HEK293 (cell line): ENCODE measurements at regions not wholly inside any gene's neighbourhood (a gene's known extent, or its start where the extent isn't known, plus 50 kb on each side); places are given as distances from the start of the nearest gene placed in this dataset.

Experiments used
- CTCF ChIA-PET: fragments of 350-600 bp; formaldehyde crosslinking; extraction: SDS; loops from one replicate; lab custom pipeline; 2021; ENCODE audit warnings: antibody characterized with exemption; lab: Yijun Ruan, JAX
- POLR2A ChIA-PET: fragments of 300-600 bp; formaldehyde crosslinking; extraction: SDS; loops from one replicate; lab custom pipeline; 2020; ENCODE audit warnings: antibody characterized with exemption, inconsistent platforms; lab: Yijun Ruan, JAX
- H3K27ac ChIP-seq: fragments of 200-500 bp; sonication (Bioruptor generic); 2 replicates; pipeline ENCODE4 v1.5.1; 2014; ENCODE audit warnings: low read depth, low read length, control low read depth, inconsistent platforms; ENCODE audit errors: extremely low read depth
- H3K36me3 ChIP-seq, 2 experiments: fragments of 200-500 bp in 1 of 2; sonication (Bioruptor generic) in 1 of 2; 1 replicate in 1 of 2; 2 replicates in 1 of 2; pipeline ENCODE4 v1.5.1; 2014 to 2017; ENCODE audit warnings: inconsistent platforms in 2 of 2, low read length in 2 of 2; ENCODE audit not compliant: control insufficient read depth in 2 of 2, insufficient read depth in 1 of 2
- H3K4me1 ChIP-seq: fragments of 200-500 bp; sonication (Bioruptor generic); 2 replicates; pipeline ENCODE4 v1.5.1; 2014; ENCODE audit warnings: mild to moderate bottlenecking, low read length, inconsistent platforms; ENCODE audit not compliant: control insufficient read depth, insufficient read depth
- H3K4me3 ChIP-seq: 2 replicates; pipeline ENCODE4 v1.5.1; 2011; ENCODE audit warnings: low read depth, mild to moderate bottlenecking, control low read depth, low read length, moderate library complexity
- H3K9me3 ChIP-seq: fragments of 200-500 bp; sonication (Bioruptor generic); 2 replicates; pipeline ENCODE4 v1.5.1; 2014; ENCODE audit warnings: low read depth, low read length, inconsistent platforms; ENCODE audit not compliant: control insufficient read depth, insufficient read depth
- ATF2 ChIP-seq: fragments of 450-650 bp; formaldehyde crosslinking; IDR thresholded peaks from 2 replicates; pipeline ENCODE4 v1.5.1; 2016; ENCODE audit warnings: missing biosample characterization, missing genetic modification characterization, low read depth
- GLIS2 ChIP-seq: fragments of 450-650 bp; formaldehyde crosslinking; IDR thresholded peaks from 2 replicates; pipeline ENCODE4 v1.5.1; 2016; ENCODE audit warnings: missing biosample characterization, missing genetic modification characterization
- REPIN1 ChIP-seq: fragments of 450-650 bp; formaldehyde crosslinking; IDR thresholded peaks from 2 replicates; pipeline ENCODE4 v1.5.1; 2017; ENCODE audit warnings: missing biosample characterization, missing genetic modification characterization, low read depth
- SETDB1 ChIP-seq: IDR thresholded peaks from one replicate; pipeline ENCODE4 v1.6.1; 2017; ENCODE audit warnings: mild to moderate bottlenecking, low read length, moderate library complexity, mixed read lengths; ENCODE audit not compliant: insufficient read length
- ZBTB49 ChIP-seq: fragments of 450-650 bp; formaldehyde crosslinking; IDR thresholded peaks from 2 replicates; pipeline ENCODE4 v1.5.1; 2016; ENCODE audit warnings: missing biosample characterization, missing genetic modification characterization, low read depth
- ZNF169 ChIP-seq: fragments of 450-650 bp; formaldehyde crosslinking; IDR thresholded peaks from 2 replicates; pipeline ENCODE4 v1.5.1; 2016; ENCODE audit warnings: missing biosample characterization, missing genetic modification characterization
- ZNF175 ChIP-seq: fragments of 450-650 bp; formaldehyde crosslinking; IDR thresholded peaks from 2 replicates; pipeline ENCODE4 v1.5.1; 2016; ENCODE audit warnings: missing biosample characterization, missing genetic modification characterization
- ZNF2 ChIP-seq: fragments of 450-650 bp; formaldehyde crosslinking; IDR thresholded peaks from 2 replicates; pipeline ENCODE4 v1.5.1; 2016; ENCODE audit warnings: missing biosample characterization, missing genetic modification characterization
- ZNF335 ChIP-seq: fragments of 450-650 bp; formaldehyde crosslinking; conservative IDR thresholded peaks from 2 replicates; pipeline ENCODE4 v1.5.1; 2016; ENCODE audit warnings: missing biosample characterization, missing genetic modification characterization
- ZNF391 ChIP-seq: fragments of 450-650 bp; formaldehyde crosslinking; IDR thresholded peaks from 2 replicates; pipeline ENCODE4 v1.5.1; 2016; ENCODE audit warnings: low read depth, missing biosample characterization, missing genetic modification characterization, borderline replicate concordance
- ZNF404 ChIP-seq: fragments of 450-650 bp; formaldehyde crosslinking; IDR thresholded peaks from 2 replicates; pipeline ENCODE4 v1.5.1; 2017; ENCODE audit warnings: missing biosample characterization, missing genetic modification characterization
- ZNF610 ChIP-seq: fragments of 450-650 bp; formaldehyde crosslinking; IDR thresholded peaks from 2 replicates; pipeline ENCODE4 v1.5.1; 2016; ENCODE audit warnings: missing biosample characterization, missing genetic modification characterization, borderline replicate concordance
- ZNF639 ChIP-seq: fragments of 450-650 bp; formaldehyde crosslinking; IDR thresholded peaks from 2 replicates; pipeline ENCODE4 v1.5.1; 2016; ENCODE audit warnings: missing biosample characterization, missing genetic modification characterization
- ZNF658 ChIP-seq: fragments of 450-650 bp; formaldehyde crosslinking; IDR thresholded peaks from 2 replicates; pipeline ENCODE4; 2016; ENCODE audit warnings: missing biosample characterization, missing genetic modification characterization
- ZNF660 ChIP-seq: fragments of 450-650 bp; IDR thresholded peaks from 2 replicates; pipeline ENCODE4 v1.5.1; 2018; ENCODE audit warnings: missing biosample characterization, mild to moderate bottlenecking, missing genetic modification characterization
- ZNF76 ChIP-seq: fragments of 450-650 bp; formaldehyde crosslinking; IDR thresholded peaks from 2 replicates; pipeline ENCODE4; 2016; ENCODE audit warnings: low read depth, missing biosample characterization, missing genetic modification characterization, borderline replicate concordance
- ZNF792 ChIP-seq: fragments of 450-650 bp; formaldehyde crosslinking; IDR thresholded peaks from 2 replicates; pipeline ENCODE4 v1.5.1; 2016; ENCODE audit warnings: missing biosample characterization, missing genetic modification characterization
- ZNF830 ChIP-seq: fragments of 450-650 bp; IDR thresholded peaks from 2 replicates; pipeline ENCODE4 v1.5.0; 2018; ENCODE audit warnings: missing biosample characterization, missing genetic modification characterization, low read depth, mild to moderate bottlenecking, moderate library complexity
- ZSCAN18 ChIP-seq: fragments of 450-650 bp; formaldehyde crosslinking; IDR thresholded peaks from 2 replicates; pipeline ENCODE4 v1.5.1; 2016; ENCODE audit warnings: missing biosample characterization, missing genetic modification characterization
- ZSCAN23 ChIP-seq: fragments of 450-650 bp; formaldehyde crosslinking; IDR thresholded peaks from 2 replicates; pipeline ENCODE4 v1.5.1; 2016; ENCODE audit warnings: missing biosample characterization, missing genetic modification characterization
- TF ChIP-seq, protein P1 (sequence below): sonication (generic); formaldehyde crosslinking; IDR thresholded peaks from 2 replicates; pipeline ENCODE4 v1.8.1; 2022; ENCODE audit warnings: mild to moderate bottlenecking, moderate library complexity, missing genetic modification reagents
- TF ChIP-seq, protein P2 (sequence below): fragments of 450-650 bp; formaldehyde crosslinking; IDR thresholded peaks from 2 replicates; pipeline ENCODE4 v1.5.1; 2016; ENCODE audit warnings: missing biosample characterization, missing genetic modification characterization

- no peaks in the 10 kb centered on the region for H3K36me3 ChIP-seq
- H3K4me3 ChIP-seq, result no peak overlapping the region
- no peaks in the 10 kb centered on the region for H3K4me1 ChIP-seq
- no peak overlapping the region for H3K27ac ChIP-seq
- CTCF ChIA-PET, result no interaction called here
- TF ChIP-seq REPIN1 (tag by site-specific recombination) (no peak), ZNF404 (tag by site-specific recombination) (no peak), ZNF391 (tag by site-specific recombination) (no peak), ZNF792 (tag by site-specific recombination) (no peak), ZNF76 (tag by site-specific recombination) (no peak), ZNF658 (tag by site-specific recombination) (no peak)
- TF ChIP-seq, protein P1, sequence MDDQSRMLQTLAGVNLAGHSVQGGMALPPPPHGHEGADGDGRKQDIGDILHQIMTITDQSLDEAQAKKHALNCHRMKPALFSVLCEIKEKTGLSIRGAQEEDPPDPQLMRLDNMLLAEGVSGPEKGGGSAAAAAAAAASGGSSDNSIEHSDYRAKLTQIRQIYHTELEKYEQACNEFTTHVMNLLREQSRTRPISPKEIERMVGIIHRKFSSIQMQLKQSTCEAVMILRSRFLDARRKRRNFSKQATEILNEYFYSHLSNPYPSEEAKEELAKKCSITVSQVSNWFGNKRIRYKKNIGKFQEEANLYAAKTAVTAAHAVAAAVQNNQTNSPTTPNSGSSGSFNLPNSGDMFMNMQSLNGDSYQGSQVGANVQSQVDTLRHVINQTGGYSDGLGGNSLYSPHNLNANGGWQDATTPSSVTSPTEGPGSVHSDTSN (CRISPR knock-in tag), result no peak
- POLR2A ChIA-PET, result no interaction called here
- H3K9me3 ChIP-seq, result no peaks in the 10 kb centered on the region
These were observed 152.9 kb downstream of the FAM124B start for GRCh38 chr2:224248944-224249371.

DNA sequence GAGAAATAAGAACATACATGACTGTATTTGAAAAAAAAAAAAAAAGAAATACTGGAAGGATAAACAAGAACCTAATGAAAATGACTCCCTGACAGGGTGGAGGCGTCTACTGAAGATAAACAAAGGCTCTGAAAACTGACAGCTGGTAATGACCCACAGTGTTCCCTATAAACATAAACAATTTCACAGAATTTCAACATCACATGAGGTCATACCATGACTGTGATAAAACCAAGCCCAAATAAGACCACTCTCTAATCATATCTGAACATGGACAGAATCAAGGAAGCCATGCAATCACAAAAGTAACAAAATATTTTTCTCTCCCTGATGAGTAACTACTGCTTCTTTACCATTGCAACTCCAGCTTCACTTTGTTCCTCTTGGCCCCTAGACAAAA, 159.3 kb downstream of the FAM124B start:
- ChIA-PET CTCF (interaction anchor here (1.2 kb wide), 1 partner anchor 249 kb away, joined by 3 read pairs; no protein-coding TSS in a partner anchor), POLR2A (no interaction called here)
- Histone ChIP-seq H3K4me3 (no peak overlapping the region), H3K27ac (no peak overlapping the region), H3K4me1 (no peaks in the 10 kb centered on the region), H3K9me3 (no peaks in the 10 kb centered on the region), H3K36me3 (no peaks in the 10 kb centered on the region)
- TF ChIP-seq GLIS2 (tag by site-specific recombination) (no peak), ATF2 (tag by site-specific recombination) (0 out of 2 replicates have a peak, but pooled peaks have one; percentile 18)

DNA sequence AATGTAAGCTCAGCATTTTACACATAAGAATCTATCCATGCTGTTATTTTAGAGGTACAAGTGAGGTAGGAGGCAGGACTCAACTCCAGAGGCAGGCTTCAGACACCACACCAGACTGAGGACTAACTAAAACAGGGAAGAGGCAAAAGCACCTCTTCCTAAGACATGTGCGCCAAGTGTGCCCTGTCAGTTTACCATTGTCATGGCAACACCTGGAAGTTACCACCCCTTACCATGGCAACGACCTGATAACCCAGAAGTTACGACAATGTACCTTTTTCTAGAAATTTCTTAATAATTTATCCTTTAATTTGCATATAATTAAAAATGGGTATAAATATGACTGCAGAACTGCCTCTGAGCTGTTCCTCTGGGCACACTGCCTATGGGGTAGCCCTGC, 160.1 kb downstream of the FAM124B start:
- Histone ChIP-seq H3K9me3 (no peaks in the 10 kb centered on the region), H3K27ac (no peak overlapping the region), H3K4me1 (no peaks in the 10 kb centered on the region), H3K4me3 (no peak overlapping the region), H3K36me3 (no peaks in the 10 kb centered on the region)
- ChIA-PET CTCF (interaction anchor here (1.2 kb wide), 1 partner anchor 249 kb away, joined by 3 read pairs; no protein-coding TSS in a partner anchor), POLR2A (no interaction called here)
- TF ChIP-seq, protein P2, sequence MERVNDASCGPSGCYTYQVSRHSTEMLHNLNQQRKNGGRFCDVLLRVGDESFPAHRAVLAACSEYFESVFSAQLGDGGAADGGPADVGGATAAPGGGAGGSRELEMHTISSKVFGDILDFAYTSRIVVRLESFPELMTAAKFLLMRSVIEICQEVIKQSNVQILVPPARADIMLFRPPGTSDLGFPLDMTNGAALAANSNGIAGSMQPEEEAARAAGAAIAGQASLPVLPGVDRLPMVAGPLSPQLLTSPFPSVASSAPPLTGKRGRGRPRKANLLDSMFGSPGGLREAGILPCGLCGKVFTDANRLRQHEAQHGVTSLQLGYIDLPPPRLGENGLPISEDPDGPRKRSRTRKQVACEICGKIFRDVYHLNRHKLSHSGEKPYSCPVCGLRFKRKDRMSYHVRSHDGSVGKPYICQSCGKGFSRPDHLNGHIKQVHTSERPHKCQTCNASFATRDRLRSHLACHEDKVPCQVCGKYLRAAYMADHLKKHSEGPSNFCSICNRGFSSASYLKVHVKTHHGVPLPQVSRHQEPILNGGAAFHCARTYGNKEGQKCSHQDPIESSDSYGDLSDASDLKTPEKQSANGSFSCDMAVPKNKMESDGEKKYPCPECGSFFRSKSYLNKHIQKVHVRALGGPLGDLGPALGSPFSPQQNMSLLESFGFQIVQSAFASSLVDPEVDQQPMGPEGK (tag by site-specific recombination), result no peak
- no peak for TF ChIP-seq ZNF169 (tag by site-specific recombination)
- no peak for TF ChIP-seq ZSCAN18 (tag by site-specific recombination)
- no peak for TF ChIP-seq ZNF335
- no peak for TF ChIP-seq ZNF175 (tag by site-specific recombination)
- no peak for TF ChIP-seq ZNF830 (tag by site-specific recombination)
- no peak for TF ChIP-seq ZNF610 (tag by site-specific recombination)
- no peak for TF ChIP-seq SETDB1
- no peak for TF ChIP-seq ZNF2 (tag by site-specific recombination)
- TF ChIP-seq ZNF639 (tag by site-specific recombination), result no peak
- TF ChIP-seq ZNF660, result no peak
- TF ChIP-seq ZBTB49, result no peak
- no peak for TF ChIP-seq ZSCAN23 (tag by site-specific recombination)
